Stimulated activated memory B cell treated with anti-CD40 and anti-IgM and Interleukin-4, amounts not matched to agents 10 μg/mL and 1 μg/mL and 100 μg/mL, for 72 hours (primary cell): ENCODE measurements at regions not wholly inside any gene's neighbourhood (a gene's known extent, or its start where the extent isn't known, plus 50 kb on each side); places are given as distances from the start of the nearest gene placed in this dataset.

Experiments used
- ATAC-seq: fragments of 150-1000 bp; cut with Tn5 transposase; 2 replicates; pipeline ENCODE4 v1.10.0; 2021
- H3K27ac Mint-ChIP-seq: one replicate; pipeline ENCODE4 v1.8.0; 2022; ENCODE audit warnings: mild to moderate bottlenecking, mixed read lengths
- H3K27me3 Mint-ChIP-seq: one replicate; pipeline ENCODE4 v1.8.0; 2022; ENCODE audit warnings: mixed read lengths
- H3K36me3 Mint-ChIP-seq: one replicate; pipeline ENCODE4 v1.8.0; 2022; ENCODE audit warnings: mixed read lengths
- H3K4me1 Mint-ChIP-seq: one replicate; pipeline ENCODE4 v1.8.0; 2022; ENCODE audit warnings: mixed read lengths
- H3K4me3 Mint-ChIP-seq: one replicate; pipeline ENCODE4 v1.8.0; 2022; ENCODE audit warnings: mild to moderate bottlenecking, moderate library complexity, mixed read lengths
- H3K9me3 Mint-ChIP-seq: one replicate; pipeline ENCODE4 v1.8.0; 2022; ENCODE audit warnings: mixed read lengths

DNA sequence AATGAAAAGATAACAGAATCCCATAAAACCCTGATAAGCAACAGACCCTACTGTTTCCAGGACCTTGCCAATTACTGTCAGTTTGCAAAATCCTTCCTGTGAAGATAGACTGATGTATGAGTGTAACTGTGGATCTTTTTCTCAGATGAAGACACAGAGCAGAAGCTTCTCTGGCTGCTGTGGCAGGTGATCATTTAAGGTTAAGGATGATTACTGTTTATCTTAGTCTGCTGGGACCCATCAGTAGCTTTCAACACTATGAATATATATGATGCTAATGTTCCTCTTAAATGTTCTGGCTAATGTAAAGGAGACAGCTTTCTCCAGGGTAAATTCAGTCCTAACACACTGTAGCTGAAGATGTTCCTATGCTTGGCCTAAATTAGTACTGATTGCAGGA is 56.0 kb upstream of the CTTNBP2 start:
- Mint-ChIP-seq H3K27me3 (no peaks in the 10 kb centered on the region), H3K36me3 (no peaks in the 10 kb centered on the region), H3K9me3 (peaks cover 8% of the 10 kb centered on the region), H3K27ac (no peak overlapping the region), H3K4me3 (no peak overlapping the region), H3K4me1 (no peaks in the 10 kb centered on the region)
- ATAC-seq = no peak

DNA sequence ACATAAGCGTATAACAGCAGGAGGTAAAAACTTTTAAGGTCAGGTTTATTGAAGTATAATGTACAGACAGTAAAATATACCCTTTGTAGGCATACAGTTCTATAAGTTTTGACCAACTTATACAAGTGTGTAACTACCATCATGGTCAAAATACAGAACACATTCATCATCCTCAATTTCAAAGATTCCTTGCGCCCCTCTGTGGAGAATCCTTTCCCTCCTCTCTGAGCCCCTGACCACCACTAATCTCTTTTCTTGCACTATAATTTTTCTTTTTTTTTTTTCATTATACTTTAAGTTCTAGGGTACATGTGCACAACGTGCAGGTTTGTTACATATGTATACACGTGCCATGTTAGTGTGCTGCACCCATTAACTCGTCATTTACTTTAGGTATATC is 58.1 kb upstream of the CTTNBP2 start:
- H3K4me3 Mint-ChIP-seq = no peak overlapping the region
- H3K9me3 Mint-ChIP-seq = peaks cover 8% of the 10 kb centered on the region
- no peaks in the 10 kb centered on the region for H3K4me1 Mint-ChIP-seq
- H3K36me3 Mint-ChIP-seq = no peaks in the 10 kb centered on the region
- no peak for ATAC-seq
- no peak overlapping the region for H3K27ac Mint-ChIP-seq
- no peaks in the 10 kb centered on the region for H3K27me3 Mint-ChIP-seq

DNA sequence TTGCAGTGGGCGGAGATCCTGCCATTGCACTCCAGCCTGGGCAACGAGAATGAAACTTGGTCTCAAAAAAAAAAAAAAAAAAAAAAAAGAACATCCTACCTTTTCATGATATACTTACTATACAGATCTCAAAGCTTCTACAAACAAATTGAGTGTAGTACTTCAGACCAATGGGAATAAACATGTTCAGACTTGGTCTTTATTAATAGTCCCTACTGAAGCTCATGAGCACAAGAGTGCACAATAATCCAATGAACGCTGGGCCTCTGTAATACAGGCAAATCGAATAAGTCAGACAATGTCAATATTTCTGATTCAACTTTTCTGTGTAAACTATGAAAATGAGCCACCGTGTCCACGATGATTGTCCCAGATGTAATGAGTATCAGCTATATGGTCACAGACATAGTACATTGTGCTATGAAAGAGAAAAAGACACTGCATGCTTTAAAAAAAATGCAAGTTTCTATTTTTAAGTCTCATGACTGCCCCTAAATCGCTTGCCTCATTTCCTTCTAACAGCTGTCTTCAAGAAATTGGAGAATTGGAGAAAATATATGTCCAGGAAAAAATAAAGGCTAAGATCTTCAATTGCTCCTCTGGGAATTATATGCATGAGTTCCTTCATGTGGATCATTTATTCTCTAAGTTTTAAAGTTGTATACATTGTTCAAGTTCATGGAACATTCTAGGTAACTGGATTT is 64.0 kb upstream of the CTTNBP2 start:
- no peaks in the 10 kb centered on the region for H3K36me3 Mint-ChIP-seq
- H3K27me3 Mint-ChIP-seq = no peaks in the 10 kb centered on the region
- no peaks in the 10 kb centered on the region for H3K4me1 Mint-ChIP-seq
- H3K9me3 Mint-ChIP-seq = peaks cover 7% of the 10 kb centered on the region
- ATAC-seq = no peak
- no peak overlapping the region for H3K4me3 Mint-ChIP-seq
- no peak overlapping the region for H3K27ac Mint-ChIP-seq

DNA sequence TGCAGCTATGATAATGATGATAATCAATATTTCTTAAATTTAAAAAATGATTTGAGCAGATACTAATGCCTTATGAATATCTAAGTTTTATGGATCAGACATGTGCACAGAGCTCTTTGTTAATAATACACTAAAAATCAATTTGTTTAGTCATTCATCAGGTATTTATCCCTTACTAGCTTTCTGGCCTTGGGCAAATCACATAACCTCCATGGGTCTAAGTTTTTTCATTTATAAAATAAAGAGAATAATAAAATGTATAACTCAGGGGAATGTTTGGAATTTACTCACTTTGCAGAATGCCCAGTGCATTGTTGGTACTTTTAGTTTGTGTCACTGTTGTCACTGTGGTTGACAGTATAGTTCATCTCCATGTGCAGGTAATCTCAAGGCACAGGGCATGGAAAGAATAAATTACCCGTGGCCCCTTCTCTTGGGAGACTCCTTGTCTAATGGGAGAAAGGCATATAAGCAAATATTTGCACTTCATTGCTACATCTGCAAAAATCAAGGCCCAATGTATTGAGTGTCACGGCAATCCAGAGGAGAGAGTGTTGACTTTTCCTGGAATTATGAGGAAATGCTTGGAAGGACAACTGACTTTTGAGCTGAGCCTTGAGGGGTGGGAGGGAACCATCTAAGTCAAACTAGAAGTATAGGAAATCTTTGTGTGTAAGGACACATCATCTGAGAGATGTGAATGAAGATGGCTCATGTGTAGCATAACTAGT is 64.7 kb upstream of the CTTNBP2 start:
- H3K36me3 Mint-ChIP-seq = no peaks in the 10 kb centered on the region
- no peaks in the 10 kb centered on the region for H3K27me3 Mint-ChIP-seq
- H3K27ac Mint-ChIP-seq = no peak overlapping the region
- no peak for ATAC-seq
- H3K9me3 Mint-ChIP-seq = peaks cover 5% of the 10 kb centered on the region
- H3K4me1 Mint-ChIP-seq = no peaks in the 10 kb centered on the region
- no peak overlapping the region for H3K4me3 Mint-ChIP-seq

DNA sequence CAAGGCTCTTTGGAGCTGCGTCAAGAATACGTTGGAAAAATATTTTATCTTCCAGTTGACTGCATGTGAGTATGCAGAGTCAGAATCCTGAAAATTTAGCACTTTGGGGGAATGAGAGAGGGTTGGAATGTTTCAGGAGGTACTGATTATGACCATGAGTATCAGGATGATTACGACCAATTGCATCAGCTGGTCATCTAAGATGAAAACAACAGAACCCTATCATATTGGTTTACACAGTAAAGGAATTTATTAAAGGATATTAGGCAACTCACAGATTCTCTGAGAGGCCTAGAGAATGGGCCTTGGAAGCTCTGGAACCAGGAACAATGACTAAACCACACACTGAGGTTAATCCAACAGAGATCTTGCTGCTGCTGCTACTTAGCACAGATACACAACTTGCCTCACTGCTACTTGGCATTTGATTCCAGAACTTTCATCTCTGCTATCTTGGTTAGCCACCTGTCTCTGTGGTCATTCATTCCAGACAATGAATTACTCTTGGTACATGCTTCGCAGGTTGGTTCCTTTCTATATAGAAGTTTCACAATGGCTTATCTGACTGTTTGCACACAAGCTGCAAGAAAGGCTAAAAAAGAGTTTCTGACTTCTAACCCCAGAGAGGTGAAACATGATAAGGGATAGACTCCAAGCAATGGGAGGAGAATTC is 68.0 kb upstream of the CTTNBP2 start:
- Mint-ChIP-seq H3K4me1 (no peaks in the 10 kb centered on the region), H3K9me3 (no peaks in the 10 kb centered on the region), H3K27ac (no peak overlapping the region), H3K4me3 (no peak overlapping the region), H3K27me3 (no peaks in the 10 kb centered on the region), H3K36me3 (no peaks in the 10 kb centered on the region)
- ATAC-seq = no peak

DNA sequence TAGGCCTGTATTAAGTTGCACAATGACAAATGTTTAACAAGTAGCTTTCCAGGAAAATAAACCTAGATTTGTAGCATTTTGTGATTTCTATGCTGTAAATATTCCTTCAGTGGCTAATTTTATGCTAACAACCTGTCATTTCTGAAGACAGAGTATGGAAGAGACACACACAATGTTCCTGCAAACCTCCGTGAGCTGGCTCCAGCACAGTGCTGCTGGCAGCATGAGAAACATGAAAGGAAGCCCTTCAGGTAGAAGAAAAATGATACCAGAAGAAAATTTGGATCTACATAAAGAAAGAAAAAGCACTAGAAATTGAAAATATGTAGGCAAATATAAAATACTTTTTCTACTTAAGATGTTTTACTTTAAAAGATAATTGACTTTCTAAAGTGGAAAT is 69.5 kb upstream of the CTTNBP2 start:
- H3K4me3 Mint-ChIP-seq = no peak overlapping the region
- no peak overlapping the region for H3K27ac Mint-ChIP-seq
- H3K9me3 Mint-ChIP-seq = no peaks in the 10 kb centered on the region
- no peaks in the 10 kb centered on the region for H3K4me1 Mint-ChIP-seq
- ATAC-seq = no peak
- H3K36me3 Mint-ChIP-seq = no peaks in the 10 kb centered on the region
- no peaks in the 10 kb centered on the region for H3K27me3 Mint-ChIP-seq

DNA sequence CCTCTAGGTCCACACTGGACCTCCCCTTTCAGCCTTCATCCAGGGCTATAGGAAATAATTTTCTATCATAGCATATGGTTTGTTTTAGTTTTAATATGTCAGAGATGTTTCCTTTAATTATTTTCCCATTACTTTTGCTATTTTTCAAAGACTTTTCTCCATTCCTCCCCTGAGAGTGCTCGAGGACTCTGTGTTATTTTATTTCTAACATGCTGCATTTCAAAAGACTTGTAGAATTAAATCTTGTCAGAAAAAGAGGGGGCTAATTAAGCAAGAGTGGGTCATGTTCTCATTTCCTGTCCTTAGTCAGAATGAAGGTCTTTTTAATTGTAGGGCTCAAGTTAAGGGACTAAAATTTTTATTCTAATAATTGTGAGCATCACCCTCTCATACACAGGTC is 71.6 kb upstream of the CTTNBP2 start:
- Mint-ChIP-seq H3K27me3 (no peaks in the 10 kb centered on the region), H3K9me3 (no peaks in the 10 kb centered on the region), H3K27ac (no peak overlapping the region), H3K4me3 (no peak overlapping the region), H3K36me3 (no peaks in the 10 kb centered on the region), H3K4me1 (no peaks in the 10 kb centered on the region)
- no peak for ATAC-seq

DNA sequence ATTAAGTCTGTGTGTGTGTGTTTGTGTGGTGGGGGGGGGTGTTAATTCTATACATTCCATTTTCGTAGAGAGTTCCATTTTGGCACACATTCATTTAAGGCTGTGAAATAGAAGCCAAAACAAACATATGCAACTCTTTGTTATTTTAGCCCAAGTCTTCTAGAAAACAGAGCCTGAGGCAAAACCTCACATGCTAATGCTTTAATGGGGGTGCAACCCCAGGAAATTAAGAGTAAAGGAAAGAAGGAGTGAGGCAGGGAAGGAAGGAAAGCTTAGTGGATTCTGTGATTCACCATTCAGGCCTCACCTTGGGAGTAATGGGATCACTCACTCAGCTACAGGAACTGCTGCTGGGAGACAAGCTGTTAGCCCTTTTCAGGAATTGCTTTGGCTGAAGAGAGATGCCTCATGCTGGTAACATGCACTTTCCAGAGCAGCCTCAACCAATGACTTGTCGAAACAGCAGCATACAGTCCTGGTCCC is 73.0 kb upstream of the CTTNBP2 start:
- ATAC-seq = no peak
- H3K4me1 Mint-ChIP-seq = no peaks in the 10 kb centered on the region
- H3K4me3 Mint-ChIP-seq = no peak overlapping the region
- no peaks in the 10 kb centered on the region for H3K36me3 Mint-ChIP-seq
- no peaks in the 10 kb centered on the region for H3K9me3 Mint-ChIP-seq
- H3K27ac Mint-ChIP-seq = no peak overlapping the region
- H3K27me3 Mint-ChIP-seq = no peaks in the 10 kb centered on the region

DNA sequence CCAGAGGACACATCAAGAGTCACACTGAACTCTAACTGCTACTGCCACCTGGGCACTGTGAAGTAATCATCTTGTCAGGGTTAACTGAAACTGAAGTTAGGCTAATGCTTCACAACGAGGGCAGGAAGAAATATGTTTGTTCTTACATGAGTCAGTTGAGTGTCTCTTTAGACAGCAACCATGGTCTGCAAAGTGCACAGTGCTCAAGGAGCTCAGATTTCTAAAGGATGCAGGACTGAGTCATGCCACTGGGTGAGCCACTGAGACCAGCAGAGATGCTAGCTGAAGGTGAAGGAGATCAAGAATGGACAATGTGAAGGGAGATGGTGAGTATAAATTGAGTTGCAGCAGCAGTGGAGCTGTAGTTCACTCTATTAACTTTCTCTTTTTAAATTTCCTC is 76.0 kb upstream of the CTTNBP2 start:
- H3K27ac Mint-ChIP-seq = no peak overlapping the region
- H3K4me3 Mint-ChIP-seq = no peak overlapping the region
- H3K9me3 Mint-ChIP-seq = no peaks in the 10 kb centered on the region

DNA sequence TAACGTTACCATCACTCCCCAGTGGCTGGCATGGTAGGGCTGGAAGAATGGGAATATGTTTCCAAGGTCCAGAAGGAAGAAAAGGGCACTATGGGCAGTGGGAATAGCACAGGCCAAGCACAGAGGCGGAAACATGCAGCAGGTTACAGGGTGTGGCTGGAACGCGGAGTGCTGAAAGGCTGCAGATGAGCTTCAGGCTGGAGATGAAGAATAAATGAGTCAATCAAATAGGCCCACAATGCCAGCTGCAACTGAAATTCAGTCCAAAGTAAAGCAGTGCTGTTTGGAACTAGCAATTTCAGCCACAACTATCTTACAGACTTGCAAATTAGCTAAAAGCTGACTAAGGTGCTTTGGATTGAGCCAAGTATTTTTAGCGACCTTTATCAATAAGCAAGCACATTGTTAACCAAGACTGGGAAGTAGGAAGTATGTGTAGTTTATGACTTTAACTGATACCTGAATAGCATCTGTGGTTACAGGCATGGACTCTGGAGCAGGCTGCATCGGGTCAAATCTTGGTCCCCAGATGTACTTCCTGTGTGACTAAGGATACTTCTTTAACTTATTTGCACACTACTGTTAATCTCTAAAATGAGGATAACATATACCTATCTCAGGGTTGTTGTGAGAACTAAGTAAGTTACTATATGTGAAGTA is 77.5 kb upstream of the CTTNBP2 start:
- Mint-ChIP-seq H3K4me3 (no peak overlapping the region), H3K36me3 (no peaks in the 10 kb centered on the region), H3K9me3 (no peaks in the 10 kb centered on the region), H3K27ac (no peak overlapping the region), H3K27me3 (no peaks in the 10 kb centered on the region), H3K4me1 (no peaks in the 10 kb centered on the region)
- no peak for ATAC-seq

More for the DNA sequence above, 76.0 kb upstream of the CTTNBP2 start:
- H3K36me3 Mint-ChIP-seq = no peaks in the 10 kb centered on the region
- no peaks in the 10 kb centered on the region for H3K4me1 Mint-ChIP-seq
- H3K27me3 Mint-ChIP-seq = no peaks in the 10 kb centered on the region
- ATAC-seq = no peak

DNA sequence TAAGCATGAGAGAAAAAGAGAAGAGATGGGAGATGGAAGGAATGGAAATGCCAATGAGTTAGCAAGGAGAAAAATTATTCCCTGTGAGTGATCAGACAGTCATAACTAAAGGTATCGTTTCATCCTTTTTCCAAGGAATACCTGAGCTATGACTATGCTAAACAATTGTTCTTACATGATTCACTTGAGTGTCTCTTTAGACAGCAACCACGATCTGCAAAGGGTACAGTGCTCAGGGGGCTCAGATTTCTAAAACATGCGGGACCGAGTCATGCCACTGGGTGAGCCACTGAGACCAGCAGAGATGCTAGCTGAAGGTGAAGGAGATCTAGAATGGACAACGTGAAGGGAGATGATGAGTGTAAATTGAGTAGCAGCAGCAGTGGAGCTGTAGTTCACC is 78.0 kb upstream of the CTTNBP2 start:
- Mint-ChIP-seq H3K9me3 (no peaks in the 10 kb centered on the region), H3K4me1 (no peaks in the 10 kb centered on the region), H3K36me3 (no peaks in the 10 kb centered on the region), H3K4me3 (no peak overlapping the region), H3K27ac (no peak overlapping the region), H3K27me3 (no peaks in the 10 kb centered on the region)
- no peak for ATAC-seq

DNA sequence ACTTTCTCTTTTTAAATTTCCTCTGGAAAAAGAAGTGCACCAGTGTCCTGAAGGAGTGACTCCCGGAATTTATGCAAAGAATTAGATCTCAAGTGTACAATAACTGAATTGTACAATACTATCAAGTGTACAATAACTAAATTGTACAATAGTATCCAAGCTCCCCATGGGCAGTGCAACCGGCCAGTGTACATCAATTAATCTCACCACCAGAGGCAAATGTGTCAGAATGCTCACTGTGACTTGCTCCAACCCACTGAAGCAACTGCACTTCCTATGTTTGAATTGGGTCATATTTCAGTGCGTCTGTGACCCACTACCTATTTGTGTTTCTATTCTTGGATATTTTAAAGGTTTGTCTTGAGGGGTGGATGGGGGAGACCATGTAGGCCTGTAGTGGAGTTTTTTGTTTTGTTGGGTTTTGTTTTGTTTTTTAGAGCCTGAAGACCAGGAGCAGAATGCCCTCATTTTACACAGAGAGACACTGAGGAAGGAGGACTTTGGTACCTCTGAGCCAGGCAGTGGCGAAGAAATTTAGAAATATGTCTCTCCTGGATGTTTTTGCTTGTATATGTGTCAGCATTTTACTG is 78.5 kb upstream of the CTTNBP2 start:
- H3K27ac Mint-ChIP-seq = no peak overlapping the region
- H3K36me3 Mint-ChIP-seq = no peaks in the 10 kb centered on the region
- no peaks in the 10 kb centered on the region for H3K27me3 Mint-ChIP-seq
- H3K4me3 Mint-ChIP-seq = no peak overlapping the region
- no peaks in the 10 kb centered on the region for H3K4me1 Mint-ChIP-seq
- no peak for ATAC-seq
- no peaks in the 10 kb centered on the region for H3K9me3 Mint-ChIP-seq

DNA sequence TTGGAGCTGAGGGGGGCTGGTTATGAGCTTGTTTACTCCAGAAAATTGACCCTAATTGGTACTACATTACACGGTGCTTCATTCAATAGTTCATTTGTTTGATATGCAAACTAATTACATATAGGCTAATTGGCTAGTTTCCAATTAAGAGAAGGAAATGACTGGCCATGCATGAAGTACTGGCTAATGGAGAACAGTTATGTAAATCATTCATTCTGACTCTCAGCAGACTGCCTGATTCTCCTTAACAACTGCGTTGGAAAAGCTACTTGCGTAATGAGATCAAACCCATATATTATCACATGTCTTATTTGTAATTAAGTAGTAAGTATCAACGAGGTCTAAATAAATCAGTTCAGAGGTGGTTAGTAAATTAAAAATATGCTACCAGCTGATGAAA is 81.8 kb upstream of the CTTNBP2 start:
- no peaks in the 10 kb centered on the region for H3K9me3 Mint-ChIP-seq
- no peaks in the 10 kb centered on the region for H3K27me3 Mint-ChIP-seq
- no peaks in the 10 kb centered on the region for H3K36me3 Mint-ChIP-seq
- no peak overlapping the region for H3K4me3 Mint-ChIP-seq
- no peak overlapping the region for H3K27ac Mint-ChIP-seq
- no peak for ATAC-seq
- no peaks in the 10 kb centered on the region for H3K4me1 Mint-ChIP-seq

DNA sequence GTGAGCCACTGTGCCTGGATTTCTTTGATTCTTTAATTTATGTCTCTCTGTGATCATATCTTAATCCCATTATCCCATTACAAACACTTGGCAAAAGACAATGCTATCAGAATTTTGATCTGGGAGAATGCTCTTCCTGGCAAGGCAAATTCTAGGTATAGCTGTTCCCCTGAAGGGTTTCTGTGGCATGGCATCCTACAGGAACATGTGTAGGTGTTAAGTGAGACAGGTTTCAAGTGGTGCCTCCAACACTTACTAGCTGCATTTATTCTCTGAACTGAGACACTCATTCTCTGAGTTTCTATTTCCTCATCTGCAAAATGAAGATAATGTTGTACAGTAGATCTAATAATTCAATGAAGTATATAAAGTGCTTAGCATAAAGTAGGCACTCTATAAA is 87.1 kb upstream of the CTTNBP2 start:
- H3K9me3 Mint-ChIP-seq = no peaks in the 10 kb centered on the region
- no peaks in the 10 kb centered on the region for H3K36me3 Mint-ChIP-seq
- H3K27ac Mint-ChIP-seq = no peak overlapping the region
- H3K4me1 Mint-ChIP-seq = no peaks in the 10 kb centered on the region
- no peak for ATAC-seq
- no peak overlapping the region for H3K4me3 Mint-ChIP-seq
- peaks cover 10% of the 10 kb centered on the region for H3K27me3 Mint-ChIP-seq

DNA sequence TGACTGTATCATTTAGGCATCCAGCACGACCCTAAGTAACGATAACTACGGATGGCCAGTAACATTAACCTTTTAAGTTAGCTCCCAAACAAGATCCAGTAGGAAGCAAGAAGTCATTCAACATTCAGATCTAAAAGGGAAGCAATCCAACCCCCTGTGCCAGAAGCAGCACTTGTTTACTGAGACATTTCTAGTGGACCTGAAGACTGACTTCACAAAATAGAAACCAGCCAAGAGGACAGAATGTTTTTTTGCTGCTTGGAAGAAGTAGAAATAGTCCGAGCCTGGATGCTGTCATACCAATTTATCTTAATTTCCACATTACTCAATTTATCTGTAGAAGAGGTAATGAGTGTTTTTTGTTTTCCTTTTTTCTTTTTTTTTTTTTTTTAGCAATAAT is 88.0 kb upstream of the CTTNBP2 start:
- H3K9me3 Mint-ChIP-seq = no peaks in the 10 kb centered on the region
- no peaks in the 10 kb centered on the region for H3K4me1 Mint-ChIP-seq
- no peaks in the 10 kb centered on the region for H3K36me3 Mint-ChIP-seq
- H3K27ac Mint-ChIP-seq = no peak overlapping the region
- no peak overlapping the region for H3K4me3 Mint-ChIP-seq
- peaks cover 10% of the 10 kb centered on the region for H3K27me3 Mint-ChIP-seq
- no peak for ATAC-seq
